ENCODE measurements at regions not wholly inside any gene's neighbourhood (a gene's known extent, or its start where the extent isn't known, plus 50 kb on each side); places are given as distances from the start of the nearest gene placed in this dataset.
"Not testable (repeated sequence)": the region's sequence is repeated elsewhere in the genome, so short reads cannot be mapped to it uniquely, and the experiment has no call there.

- no peak overlapping the region for H3K4me3 Mint-ChIP-seq (ENCODE audit: unreplicated experiment)
- TF ChIP-seq, protein P1, sequence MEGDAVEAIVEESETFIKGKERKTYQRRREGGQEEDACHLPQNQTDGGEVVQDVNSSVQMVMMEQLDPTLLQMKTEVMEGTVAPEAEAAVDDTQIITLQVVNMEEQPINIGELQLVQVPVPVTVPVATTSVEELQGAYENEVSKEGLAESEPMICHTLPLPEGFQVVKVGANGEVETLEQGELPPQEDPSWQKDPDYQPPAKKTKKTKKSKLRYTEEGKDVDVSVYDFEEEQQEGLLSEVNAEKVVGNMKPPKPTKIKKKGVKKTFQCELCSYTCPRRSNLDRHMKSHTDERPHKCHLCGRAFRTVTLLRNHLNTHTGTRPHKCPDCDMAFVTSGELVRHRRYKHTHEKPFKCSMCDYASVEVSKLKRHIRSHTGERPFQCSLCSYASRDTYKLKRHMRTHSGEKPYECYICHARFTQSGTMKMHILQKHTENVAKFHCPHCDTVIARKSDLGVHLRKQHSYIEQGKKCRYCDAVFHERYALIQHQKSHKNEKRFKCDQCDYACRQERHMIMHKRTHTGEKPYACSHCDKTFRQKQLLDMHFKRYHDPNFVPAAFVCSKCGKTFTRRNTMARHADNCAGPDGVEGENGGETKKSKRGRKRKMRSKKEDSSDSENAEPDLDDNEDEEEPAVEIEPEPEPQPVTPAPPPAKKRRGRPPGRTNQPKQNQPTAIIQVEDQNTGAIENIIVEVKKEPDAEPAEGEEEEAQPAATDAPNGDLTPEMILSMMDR (IDR thresholded peaks at IDR 0.05) = no peak
- H3K9me3 Mint-ChIP-seq (ENCODE audit: low read depth) = peaks cover 13% of the 10 kb centered on the region
- no peaks in the 10 kb centered on the region for H3K27me3 Mint-ChIP-seq (ENCODE audit: low read depth)
- H3K36me3 Mint-ChIP-seq (ENCODE audit: low read depth) = no peaks in the 10 kb centered on the region
- DNase-seq (ENCODE audit: low spot score) = no peak
- no peaks in the 10 kb centered on the region for H3K4me1 Mint-ChIP-seq (ENCODE audit: low read depth)
- H3K27ac Mint-ChIP-seq (ENCODE audit: unreplicated experiment) = no peak overlapping the region
Measured at GRCh38 chr5:5736007-5736406, 313.5 kb downstream of the ICE1 start.

DNA sequence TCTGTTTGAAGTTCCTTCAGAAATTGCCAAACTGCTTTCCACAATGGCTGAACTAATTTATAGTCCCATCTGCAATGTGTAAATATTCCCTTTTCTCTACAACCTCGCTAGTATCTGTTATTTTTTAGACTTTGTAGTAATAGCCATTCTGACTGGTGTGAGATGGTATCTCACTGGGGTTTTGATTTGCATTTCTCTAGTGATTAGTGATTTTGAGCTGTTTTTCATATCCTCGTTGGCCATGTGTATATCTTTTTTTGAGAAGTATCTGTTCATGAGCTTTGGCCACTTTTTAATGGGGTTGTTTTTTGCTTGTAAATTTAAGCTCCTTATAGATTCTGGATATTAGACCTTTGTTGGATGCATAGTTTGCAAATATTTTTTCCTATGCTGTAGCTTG, 310.6 kb downstream of the ICE1 start:
- not testable (repeated sequence) for H3K36me3 Mint-ChIP-seq (ENCODE audit: low read depth); H3K4me1 Mint-ChIP-seq (ENCODE audit: low read depth); H3K27ac Mint-ChIP-seq (ENCODE audit: unreplicated experiment); DNase-seq (ENCODE audit: low spot score); H3K27me3 Mint-ChIP-seq (ENCODE audit: low read depth); H3K4me3 Mint-ChIP-seq (ENCODE audit: unreplicated experiment)
- H3K9me3 Mint-ChIP-seq (ENCODE audit: low read depth) = peaks cover 16% of the 10 kb centered on the region

DNA sequence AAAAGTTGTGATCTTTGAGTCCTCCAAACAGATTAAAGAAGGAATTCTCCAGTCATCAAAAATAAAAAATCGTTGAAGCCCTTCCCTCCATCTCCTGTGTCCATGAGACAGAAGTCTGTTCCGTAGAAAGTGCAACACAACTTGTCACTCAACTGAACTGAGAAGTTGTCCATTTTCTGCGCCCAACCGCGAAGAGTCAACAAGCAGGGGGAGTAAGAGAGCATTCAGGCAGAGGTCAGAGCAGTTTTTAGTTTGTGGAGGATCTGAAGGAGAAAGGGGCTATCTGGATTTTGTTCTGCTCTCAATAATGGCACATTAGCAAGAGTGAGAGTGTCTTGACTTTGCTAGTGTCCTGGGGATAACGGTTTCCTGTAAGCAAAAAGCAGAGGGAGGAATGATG, 303.9 kb downstream of the ICE1 start:
- Mint-ChIP-seq H3K4me3 (ENCODE audit: unreplicated experiment) (no peak overlapping the region), H3K27me3 (ENCODE audit: low read depth) (no peaks in the 10 kb centered on the region), H3K27ac (ENCODE audit: unreplicated experiment) (no peak overlapping the region), H3K4me1 (ENCODE audit: low read depth) (no peaks in the 10 kb centered on the region), H3K9me3 (ENCODE audit: low read depth) (peaks cover 3% of the 10 kb centered on the region), H3K36me3 (ENCODE audit: low read depth) (no peaks in the 10 kb centered on the region)
- TF ChIP-seq, protein P1 (IDR thresholded peaks at IDR 0.05) = no peak
- no peak for DNase-seq (ENCODE audit: low spot score)

GRCh38 chr5:5721881-5722280, 299.4 kb downstream of the ICE1 start:
- Mint-ChIP-seq H3K27me3 (ENCODE audit: low read depth) (no peaks in the 10 kb centered on the region), H3K36me3 (ENCODE audit: low read depth) (no peaks in the 10 kb centered on the region), H3K4me3 (ENCODE audit: unreplicated experiment) (no peak overlapping the region), H3K4me1 (ENCODE audit: low read depth) (no peaks in the 10 kb centered on the region), H3K9me3 (ENCODE audit: low read depth) (no peaks in the 10 kb centered on the region), H3K27ac (ENCODE audit: unreplicated experiment) (no peak overlapping the region)
- DNase-seq (ENCODE audit: low spot score) = no peak
- TF ChIP-seq, protein P1 (IDR thresholded peaks at IDR 0.05) = no peak

DNA sequence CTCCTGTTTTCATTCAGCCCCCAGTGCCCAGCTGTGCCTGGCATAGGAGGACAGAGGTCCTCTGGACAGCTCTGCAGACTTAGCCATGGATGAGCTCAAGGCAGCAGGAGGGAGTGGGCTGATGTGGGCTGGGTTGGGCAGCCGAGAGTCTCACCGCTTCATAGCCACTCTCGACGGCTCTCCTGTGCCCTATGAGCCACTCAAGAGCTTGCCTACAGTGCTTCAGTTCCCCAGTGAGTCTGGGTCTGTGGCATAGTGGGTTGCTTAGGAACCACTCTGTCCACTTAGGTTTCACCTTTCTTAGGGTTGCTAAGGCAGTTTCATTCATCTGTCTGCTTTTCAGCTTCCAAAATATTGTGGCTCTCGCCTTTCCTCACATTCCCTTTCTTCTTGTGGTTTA, 296.8 kb downstream of the ICE1 start:
- no peaks in the 10 kb centered on the region for H3K27me3 Mint-ChIP-seq (ENCODE audit: low read depth)
- no peak for DNase-seq (ENCODE audit: low spot score)
- H3K4me3 Mint-ChIP-seq (ENCODE audit: unreplicated experiment) = no peak overlapping the region
- no peaks in the 10 kb centered on the region for H3K36me3 Mint-ChIP-seq (ENCODE audit: low read depth)
- TF ChIP-seq, protein P1 (IDR thresholded peaks at IDR 0.05) = no peak
- peaks cover 4% of the 10 kb centered on the region for H3K9me3 Mint-ChIP-seq (ENCODE audit: low read depth)
- H3K27ac Mint-ChIP-seq (ENCODE audit: unreplicated experiment) = no peak overlapping the region
- H3K4me1 Mint-ChIP-seq (ENCODE audit: low read depth) = no peaks in the 10 kb centered on the region

DNA sequence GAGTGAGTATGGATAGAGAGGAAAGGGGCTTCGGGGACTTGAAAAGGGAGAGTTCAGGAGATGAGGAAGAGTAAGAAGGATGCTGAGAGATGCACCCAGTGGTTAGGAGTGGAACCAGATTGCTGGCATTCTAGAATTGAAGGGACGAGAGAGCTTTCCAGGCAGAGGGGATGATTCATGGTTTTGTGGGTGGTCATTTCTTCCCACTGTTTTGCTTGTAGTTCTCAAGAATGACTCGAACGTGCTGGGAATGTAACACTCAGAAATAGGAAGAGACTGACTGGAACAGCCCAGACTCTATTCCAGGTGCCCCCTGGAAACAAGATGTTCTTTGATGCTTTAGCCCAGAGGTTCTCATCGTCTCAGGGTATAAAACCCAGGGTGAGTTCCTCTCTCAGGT, 294.2 kb downstream of the ICE1 start:
- no peak for DNase-seq (ENCODE audit: low spot score)
- no peaks in the 10 kb centered on the region for H3K36me3 Mint-ChIP-seq (ENCODE audit: low read depth)
- TF ChIP-seq, protein P1 (IDR thresholded peaks at IDR 0.05) = no peak
- H3K4me3 Mint-ChIP-seq (ENCODE audit: unreplicated experiment) = no peak overlapping the region
- peaks cover 2% of the 10 kb centered on the region for H3K27me3 Mint-ChIP-seq (ENCODE audit: low read depth)
- H3K4me1 Mint-ChIP-seq (ENCODE audit: low read depth) = no peaks in the 10 kb centered on the region
- peaks cover 4% of the 10 kb centered on the region for H3K9me3 Mint-ChIP-seq (ENCODE audit: low read depth)
- H3K27ac Mint-ChIP-seq (ENCODE audit: unreplicated experiment) = no peak overlapping the region

Measured in chondrocyte (in vitro differentiated cells).